IMR-90 (cell line): ENCODE measurements at regions not wholly inside any gene's neighbourhood (a gene's known extent, or its start where the extent isn't known, plus 50 kb on each side); places are given as distances from the start of the nearest gene placed in this dataset.

Source experiments
- BHLHE40 ChIP-seq: fragments of 150-350 bp; IDR thresholded peaks from 2 replicates; pipeline ENCODE4 v1.6.1; 2016; ENCODE audit warnings: mild to moderate bottlenecking, low read depth, low read length
- CEBPB ChIP-seq: IDR thresholded peaks from 2 replicates; pipeline ENCODE4 v1.6.1; 2012; ENCODE audit warnings: low read depth, low read length, improper control_type of control experiment
- CTCF ChIP-seq: conservative IDR thresholded peaks from 2 replicates; pipeline ENCODE4 v1.5.1; 2012; ENCODE audit warnings: mild to moderate bottlenecking, low read depth, low read length, improper control_type of control experiment
- MAFK ChIP-seq: IDR thresholded peaks from 2 replicates; pipeline ENCODE4 v1.6.1; 2012; ENCODE audit warnings: low read depth, low read length, improper control_type of control experiment
- MXI1 ChIP-seq: IDR thresholded peaks from 2 replicates; pipeline ENCODE4 v1.6.1; 2012; ENCODE audit warnings: low read depth, mild to moderate bottlenecking, low read length, moderate library complexity, borderline replicate concordance
- POLR2A ChIP-seq: IDR thresholded peaks from 2 replicates; pipeline ENCODE4 v1.6.1; 2012; ENCODE audit warnings: mild to moderate bottlenecking, low read depth, low read length
- RAD21 ChIP-seq: IDR thresholded peaks from 2 replicates; pipeline ENCODE4 v1.6.1; 2012; ENCODE audit warnings: low read length, improper control_type of control experiment
- RFX5 ChIP-seq: IDR thresholded peaks from 2 replicates; pipeline ENCODE4 v1.8.0; 2012; ENCODE audit warnings: low read depth, mild to moderate bottlenecking, low read length, moderate library complexity
- SMC3 ChIP-seq: fragments of 150-350 bp; IDR thresholded peaks from 2 replicates; pipeline ENCODE4 v1.6.1; 2016; ENCODE audit warnings: low read depth, mild to moderate bottlenecking, antibody characterized with exemption, low read length, moderate library complexity
- USF2 ChIP-seq: fragments of 150-350 bp; IDR thresholded peaks from 2 replicates; pipeline ENCODE4 v1.6.1; 2017; ENCODE audit warnings: mild to moderate bottlenecking, antibody characterized with exemption, low read length, low read depth

- TF ChIP-seq CTCF (no peak), POLR2A (no peak), SMC3 (no peak), CEBPB (no peak), USF2 (no peak), MXI1 (no peak), RFX5 (no peak), RAD21 (no peak), MAFK (no peak), BHLHE40 (no peak)
Observed at GRCh38 chr10:11387044-11387443, 224.4 kb downstream of the USP6NL start.
